ENCODE measurements at regions not wholly inside any gene's neighbourhood (a gene's known extent, or its start where the extent isn't known, plus 50 kb on each side); places are given as distances from the start of the nearest gene placed in this dataset.
"Not testable (repeated sequence)": the region's sequence is repeated elsewhere in the genome, so short reads cannot be mapped to it uniquely, and the experiment has no call there.

GRCh38 chr18:53850902-53851301 lies 373.6 kb downstream of the MBD2 start:
- no peak for DNase-seq
- in situ Hi-C loops (cut with MboI; ENCODE audit: low pct_unique_long_range_greater_than_20kb, low sequenced_read_pairs): no loop called here

- no peak for DNase-seq
Measured at GRCh38 chr18:53843763-53844162, 380.7 kb downstream of the MBD2 start.

GRCh38 chr18:53843113-53843760 lies 381.2 kb downstream of the MBD2 start:
- no peak for DNase-seq
- in situ Hi-C loops (cut with MboI; ENCODE audit: low pct_unique_long_range_greater_than_20kb, low sequenced_read_pairs): no loop called here

More at GRCh38 chr18:53843763-53844162, 380.7 kb downstream of the MBD2 start:
- in situ Hi-C loops (cut with MboI; ENCODE audit: low pct_unique_long_range_greater_than_20kb, low sequenced_read_pairs): no loop called here

GRCh38 chr18:53838746-53839145 lies 385.7 kb downstream of the MBD2 start:
- no peak for DNase-seq
- in situ Hi-C loops (cut with MboI; ENCODE audit: low pct_unique_long_range_greater_than_20kb, low sequenced_read_pairs): no loop called here

GRCh38 chr18:53821141-53821540 lies 403.3 kb downstream of the MBD2 start:
- in situ Hi-C loops (cut with MboI; ENCODE audit: low pct_unique_long_range_greater_than_20kb, low sequenced_read_pairs): not testable (repeated sequence)

GRCh38 chr18:53819671-53820070 lies 404.8 kb downstream of the MBD2 start:
- DNase-seq: no peak
- in situ Hi-C loops (cut with MboI; ENCODE audit: low pct_unique_long_range_greater_than_20kb, low sequenced_read_pairs): no loop called here

More at GRCh38 chr18:53821141-53821540, 403.3 kb downstream of the MBD2 start:
- DNase-seq: not testable (repeated sequence)

- in situ Hi-C loops (cut with MboI; ENCODE audit: low pct_unique_long_range_greater_than_20kb, low sequenced_read_pairs): no loop called here
- no peak for DNase-seq
Measured at GRCh38 chr18:53819174-53819573, 405.3 kb downstream of the MBD2 start.

GRCh38 chr18:53817976-53818950 lies 406.2 kb downstream of the MBD2 start:
- no peak for DNase-seq

GRCh38 chr18:53800171-53800570 lies 424.3 kb downstream of the MBD2 start:
- in situ Hi-C loops (cut with MboI; ENCODE audit: low pct_unique_long_range_greater_than_20kb, low sequenced_read_pairs): no loop called here
- DNase-seq: no peak

More at GRCh38 chr18:53817976-53818950, 406.2 kb downstream of the MBD2 start:
- in situ Hi-C loops (cut with MboI; ENCODE audit: low pct_unique_long_range_greater_than_20kb, low sequenced_read_pairs): no loop called here

- no peak for DNase-seq
- in situ Hi-C loops (cut with MboI; ENCODE audit: low pct_unique_long_range_greater_than_20kb, low sequenced_read_pairs): no loop called here
Measured at GRCh38 chr18:53799134-53799533, 425.3 kb downstream of the MBD2 start.

- in situ Hi-C loops (cut with MboI; ENCODE audit: low pct_unique_long_range_greater_than_20kb, low sequenced_read_pairs): no loop called here
- no peak for DNase-seq
Measured at GRCh38 chr18:53798516-53798915, 426.0 kb downstream of the MBD2 start.

- DNase-seq: no peak
- in situ Hi-C loops (cut with MboI; ENCODE audit: low pct_unique_long_range_greater_than_20kb, low sequenced_read_pairs): no loop called here
Measured at GRCh38 chr18:53797998-53798495, 426.4 kb downstream of the MBD2 start.

GRCh38 chr18:53796040-53796729 lies 428.3 kb downstream of the MBD2 start:
- DNase-seq: no peak
- in situ Hi-C loops (cut with MboI; ENCODE audit: low pct_unique_long_range_greater_than_20kb, low sequenced_read_pairs): no loop called here

GRCh38 chr18:53795610-53796009 lies 428.9 kb downstream of the MBD2 start:
- no peak for DNase-seq
- in situ Hi-C loops (cut with MboI; ENCODE audit: low pct_unique_long_range_greater_than_20kb, low sequenced_read_pairs): no loop called here

GRCh38 chr18:53795061-53795460 lies 429.4 kb downstream of the MBD2 start:
- no peak for DNase-seq
- in situ Hi-C loops (cut with MboI; ENCODE audit: low pct_unique_long_range_greater_than_20kb, low sequenced_read_pairs): no loop called here

GRCh38 chr18:53792762-53793161 lies 431.7 kb downstream of the MBD2 start:
- in situ Hi-C loops (cut with MboI; ENCODE audit: low pct_unique_long_range_greater_than_20kb, low sequenced_read_pairs): no loop called here
- DNase-seq: no peak

GRCh38 chr18:53790786-53791185 lies 433.7 kb downstream of the MBD2 start:
- in situ Hi-C loops (cut with MboI; ENCODE audit: low pct_unique_long_range_greater_than_20kb, low sequenced_read_pairs): no loop called here
- no peak for DNase-seq

- no peak for DNase-seq
- in situ Hi-C loops (cut with MboI; ENCODE audit: low pct_unique_long_range_greater_than_20kb, low sequenced_read_pairs): no loop called here
Measured at GRCh38 chr18:53789376-53790247, 434.9 kb downstream of the MBD2 start.

- in situ Hi-C loops (cut with MboI; ENCODE audit: low pct_unique_long_range_greater_than_20kb, low sequenced_read_pairs): no loop called here
- no peak for DNase-seq
Measured at GRCh38 chr18:53785811-53786210, 438.7 kb downstream of the MBD2 start.
